Activated naive CD8-positive, alpha-beta T cell treated with anti-CD3 and anti-CD28 coated beads, Interleukin-2, amount 50 U/mL, for 24 hours (primary cell): ENCODE measurements at regions not wholly inside any gene's neighbourhood (a gene's known extent, or its start where the extent isn't known, plus 50 kb on each side); places are given as distances from the start of the nearest gene placed in this dataset.

Experiments used
- ATAC-seq: fragments of 150-1000 bp; cut with Tn5 transposase; one replicate; pipeline ENCODE4 v1.10.0; 2021
- DNase-seq: peaks from one replicate; pipeline ENCODE4 v3.0.0; 2021
- H3K27ac Mint-ChIP-seq: one replicate; pipeline ENCODE4 v1.8.0; 2021; ENCODE audit warnings: mild to moderate bottlenecking, mixed read lengths
- H3K27me3 Mint-ChIP-seq: one replicate; pipeline ENCODE4 v1.8.0; 2021; ENCODE audit warnings: mixed read lengths
- H3K36me3 Mint-ChIP-seq: one replicate; pipeline ENCODE4 v1.8.0; 2021; ENCODE audit warnings: low read depth, mixed read lengths
- H3K4me1 Mint-ChIP-seq: one replicate; pipeline ENCODE4 v1.8.0; 2021; ENCODE audit warnings: mixed read lengths
- H3K4me3 Mint-ChIP-seq: one replicate; pipeline ENCODE4 v1.8.0; 2021; ENCODE audit warnings: mild to moderate bottlenecking, moderate library complexity, mixed read lengths
- H3K9me3 Mint-ChIP-seq: one replicate; pipeline ENCODE4 v1.8.0; 2021; ENCODE audit warnings: mixed read lengths

DNA sequence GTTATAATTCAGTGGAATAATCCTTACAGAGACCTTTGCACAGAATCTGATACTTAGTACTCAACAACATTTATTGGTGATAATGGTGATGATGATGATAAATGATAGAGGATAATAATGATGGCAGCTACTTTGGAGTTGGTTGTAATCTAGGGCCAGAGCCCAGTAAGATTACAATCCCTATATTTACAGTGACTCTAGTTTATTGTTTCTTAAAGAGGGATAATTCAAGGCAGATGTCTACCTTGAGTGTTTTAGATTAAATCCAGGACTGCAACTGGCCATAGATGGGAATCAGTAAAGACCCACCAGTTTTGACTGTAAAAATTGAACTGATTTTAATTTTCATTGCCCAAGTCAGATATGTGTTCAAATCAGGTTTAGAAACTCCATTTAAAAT, 813.9 kb upstream of the CNTNAP5 start:
- ATAC-seq (no peak), DNase-seq (no peak)
- no peak overlapping the region for H3K27ac Mint-ChIP-seq
- H3K9me3 Mint-ChIP-seq, result peaks cover 5% of the 10 kb centered on the region
- H3K27me3 Mint-ChIP-seq, result no peaks in the 10 kb centered on the region
- no peaks in the 10 kb centered on the region for H3K36me3 Mint-ChIP-seq
- no peak overlapping the region for H3K4me3 Mint-ChIP-seq
- no peaks in the 10 kb centered on the region for H3K4me1 Mint-ChIP-seq

DNA sequence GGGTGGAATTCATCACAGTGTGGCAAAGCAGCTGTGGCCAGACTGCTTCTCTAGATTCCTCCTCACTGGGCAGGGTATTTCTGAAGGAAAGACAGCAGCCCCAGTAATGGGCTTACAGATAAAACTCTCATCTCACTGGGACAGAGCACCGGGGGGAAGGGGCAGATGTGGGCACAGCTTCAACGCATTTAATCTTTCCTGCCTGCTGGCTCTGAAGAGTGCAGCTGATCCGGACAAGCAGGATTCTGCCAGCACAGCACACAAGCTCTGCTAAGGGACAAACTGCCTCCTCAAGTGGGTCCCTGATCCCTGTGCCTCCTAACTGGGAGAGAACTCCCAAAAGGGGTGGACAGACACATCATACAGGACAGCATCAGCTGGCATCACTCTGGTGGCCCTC, 779.9 kb upstream of the CNTNAP5 start:
- H3K27me3 Mint-ChIP-seq, result no peaks in the 10 kb centered on the region
- DNase-seq, result no peak
- no peaks in the 10 kb centered on the region for H3K4me1 Mint-ChIP-seq
- no peak for ATAC-seq
- no peak overlapping the region for H3K27ac Mint-ChIP-seq
- H3K36me3 Mint-ChIP-seq, result no peaks in the 10 kb centered on the region
- no peak overlapping the region for H3K4me3 Mint-ChIP-seq
- H3K9me3 Mint-ChIP-seq, result peaks cover 30% of the 10 kb centered on the region

- Mint-ChIP-seq H3K4me3 (no peak overlapping the region), H3K4me1 (no peaks in the 10 kb centered on the region), H3K9me3 (peaks cover 20% of the 10 kb centered on the region), H3K27ac (no peak overlapping the region), H3K27me3 (no peaks in the 10 kb centered on the region), H3K36me3 (no peaks in the 10 kb centered on the region)
- ATAC-seq, result no peak
- DNase-seq, result no peak
Measured at GRCh38 chr2:123258877-123259539, 766.1 kb upstream of the CNTNAP5 start.

DNA sequence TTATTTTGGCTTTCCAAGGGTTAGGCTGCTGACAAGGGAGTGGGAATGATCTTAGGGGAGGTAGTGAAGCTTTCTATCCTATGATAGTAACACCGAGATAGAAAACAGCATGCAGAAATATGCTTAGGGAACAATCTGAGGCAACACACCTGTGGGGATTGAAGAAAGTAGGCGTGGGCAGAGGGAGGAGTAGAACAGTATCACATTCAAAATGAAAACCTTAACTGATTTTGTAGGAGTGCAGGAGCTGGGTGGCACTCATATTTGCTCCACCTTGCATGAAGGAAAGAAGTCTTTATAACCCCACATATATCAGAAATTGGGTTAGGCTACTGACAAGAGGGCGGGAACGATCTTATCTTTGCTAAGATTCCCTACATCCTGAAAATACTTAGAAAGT, 762.2 kb upstream of the CNTNAP5 start:
- Mint-ChIP-seq H3K27me3 (no peaks in the 10 kb centered on the region), H3K27ac (no peak overlapping the region), H3K4me3 (no peak overlapping the region), H3K4me1 (no peaks in the 10 kb centered on the region), H3K36me3 (no peaks in the 10 kb centered on the region), H3K9me3 (peaks cover 7% of the 10 kb centered on the region)
- ATAC-seq (no peak), DNase-seq (no peak)

- DNase-seq (no peak), ATAC-seq (no peak)
- no peaks in the 10 kb centered on the region for H3K36me3 Mint-ChIP-seq
- H3K27me3 Mint-ChIP-seq, result no peaks in the 10 kb centered on the region
- H3K4me1 Mint-ChIP-seq, result no peaks in the 10 kb centered on the region
- no peak overlapping the region for H3K27ac Mint-ChIP-seq
- H3K4me3 Mint-ChIP-seq, result no peak overlapping the region
- peaks cover 17% of the 10 kb centered on the region for H3K9me3 Mint-ChIP-seq
Measured at GRCh38 chr2:123283431-123283830, 741.7 kb upstream of the CNTNAP5 start.

DNA sequence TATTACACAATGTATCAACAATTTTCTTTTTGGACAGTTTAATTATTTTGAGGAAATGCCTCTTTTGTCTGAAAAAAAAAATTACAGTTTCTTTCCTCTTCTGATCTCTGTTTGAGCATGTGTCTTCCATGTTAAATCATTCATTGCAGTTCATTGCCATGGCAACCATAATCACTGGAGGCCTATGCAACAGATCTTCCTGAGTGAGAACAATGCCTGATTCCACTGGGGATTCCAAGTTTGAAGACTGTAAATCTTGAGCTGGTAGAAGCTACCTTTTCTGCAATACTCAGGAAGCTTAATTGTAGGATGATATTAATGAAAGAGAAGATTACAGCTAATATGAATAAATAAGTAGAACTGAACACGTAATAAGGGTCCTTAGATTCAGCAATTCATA, 721.4 kb upstream of the CNTNAP5 start:
- H3K36me3 Mint-ChIP-seq, result no peaks in the 10 kb centered on the region
- peaks cover 14% of the 10 kb centered on the region for H3K9me3 Mint-ChIP-seq
- H3K4me3 Mint-ChIP-seq, result no peak overlapping the region
- no peaks in the 10 kb centered on the region for H3K27me3 Mint-ChIP-seq
- ATAC-seq (no peak), DNase-seq (no peak)
- no peaks in the 10 kb centered on the region for H3K4me1 Mint-ChIP-seq
- no peak overlapping the region for H3K27ac Mint-ChIP-seq
